Small intestine (tissue), 7 donors: ENCODE measurements at regions not wholly inside any gene's neighbourhood (a gene's known extent, or its start where the extent isn't known, plus 50 kb on each side); places are given as distances from the start of the nearest gene placed in this dataset.

Experiments
- DNase-seq, 2 donors: peaks; one replicate each; pipeline versions ENCODE4 v3.0.0 to v3.0.0-alpha.2; 2013
- FAIRE-seq: peaks from 2 replicates; lab custom pipeline; 2012; peaks lifted over from hg19 to GRCh38; lab: Jason Lieb, UNC
- H3K27ac ChIP-seq, 3 donors: one replicate each; pipeline ENCODE4 v1.5.1; 2013; ENCODE audit warnings: low read length in 2 of 3, mild to moderate bottlenecking in 2 of 3, control low read depth in 1 of 3, inconsistent platforms in 1 of 3, low read depth in 1 of 3, moderate library complexity in 1 of 3
- H3K27me3 ChIP-seq, 3 donors: one replicate each; pipeline ENCODE4 v1.6.1; 2013; ENCODE audit warnings: low read length in 3 of 3, inconsistent platforms in 1 of 3; ENCODE audit not compliant: control insufficient read depth in 3 of 3, insufficient read depth in 3 of 3
- H3K36me3 ChIP-seq, 3 donors: one replicate each; pipeline ENCODE4 v1.6.1; 2013; ENCODE audit warnings: low read length in 3 of 3, inconsistent platforms in 1 of 3, low read depth in 1 of 3, mild to moderate bottlenecking in 1 of 3, moderate library complexity in 1 of 3; ENCODE audit not compliant: control insufficient read depth in 3 of 3, insufficient read depth in 2 of 3
- H3K4me1 ChIP-seq, 3 donors: one replicate each; pipeline ENCODE4 v1.6.1; 2013; ENCODE audit warnings: low read length in 2 of 3, inconsistent platforms in 1 of 3, low read depth in 1 of 3, mild to moderate bottlenecking in 1 of 3, moderate library complexity in 1 of 3; ENCODE audit not compliant: control insufficient read depth in 3 of 3, insufficient read depth in 2 of 3
- H3K4me3 ChIP-seq, 3 donors: one replicate each; pipeline ENCODE4 v1.5.1; 2013; ENCODE audit warnings: low read length in 3 of 3, control low read depth in 1 of 3, inconsistent platforms in 1 of 3, low read depth in 1 of 3, mild to moderate bottlenecking in 1 of 3, moderate library complexity in 1 of 3
- H3K9me3 ChIP-seq, 2 donors: one replicate each; pipeline ENCODE4 v1.6.1; 2013; ENCODE audit warnings: low read depth in 1 of 2, low read length in 1 of 2; ENCODE audit not compliant: control insufficient read depth in 2 of 2, insufficient read depth in 1 of 2
- WGBS, 3 donors: extraction: QIAGEN DNeasy Blood & Tissue Kit; methylation state at CpG; one replicate each; pipeline ENCODE4 v1.1.7; 2013; 5-methylcytosine and 5-hydroxymethylcytosine counted together
- donor health status: healthy with polysubstance abuse.
- donor health status: control.
- donor health status: control.
- donor health status: Bipolar disorder and iron deficiency.
- donor health status: healthy.

DNA sequence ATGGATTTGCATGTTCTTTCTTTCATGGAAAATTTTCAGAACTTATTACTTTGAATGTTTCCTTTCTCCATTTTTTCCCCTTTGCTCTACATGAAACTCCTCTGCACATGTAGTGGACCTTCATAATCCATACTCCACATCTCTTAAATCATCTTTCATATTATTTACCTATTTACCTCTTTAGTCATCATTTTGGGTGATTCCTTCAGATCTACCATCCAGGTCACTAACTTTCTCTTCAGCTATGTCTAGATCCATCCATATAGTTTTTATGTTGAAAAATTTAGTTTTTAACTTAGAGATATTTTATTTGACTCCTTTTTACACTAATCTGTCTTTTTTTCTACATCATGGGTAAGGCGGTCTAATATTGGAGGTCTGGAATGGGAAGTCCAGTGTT lies 586.6 kb downstream of the NR2F1-AS1 start:
- Histone ChIP-seq H3K4me3 (no peak overlapping the region), H3K4me1 (no peaks in the 10 kb centered on the region), H3K27ac (no peak overlapping the region), H3K27me3 (no peaks in the 10 kb centered on the region), H3K9me3 (no peaks in the 10 kb centered on the region), H3K36me3 (no peaks in the 10 kb centered on the region)
- FAIRE-seq: no peak
- no peak for DNase-seq
- 95 to 100% (median 98%) methylated on average over 1 of the region's 1 CpG for WGBS, 3 donors

DNA sequence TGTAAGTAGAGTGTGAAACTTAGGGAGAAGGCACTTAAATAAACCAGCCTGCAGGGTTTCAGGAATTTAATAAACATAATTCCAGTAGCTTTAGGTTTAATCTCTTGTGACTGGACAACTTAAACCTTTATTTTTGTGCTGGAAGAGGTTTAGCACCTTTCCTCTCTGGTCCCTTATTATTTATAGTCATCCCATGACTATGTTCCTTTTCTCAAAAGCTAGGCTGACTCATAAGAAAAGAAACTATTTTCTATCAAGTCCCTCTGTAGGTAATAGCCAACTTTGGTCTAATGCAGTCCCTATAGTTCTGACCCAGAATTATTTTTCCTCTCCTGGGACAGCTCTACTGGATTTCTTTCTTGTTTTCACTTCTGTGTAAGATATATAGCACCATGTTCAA lies 588.9 kb downstream of the NR2F1-AS1 start:
- Histone ChIP-seq H3K4me1 (no peaks in the 10 kb centered on the region), H3K27ac (no peak overlapping the region), H3K36me3 (no peaks in the 10 kb centered on the region), H3K27me3 (no peaks in the 10 kb centered on the region), H3K4me3 (no peak overlapping the region), H3K9me3 (no peaks in the 10 kb centered on the region)
- FAIRE-seq (no peak), DNase-seq (no peak)

DNA sequence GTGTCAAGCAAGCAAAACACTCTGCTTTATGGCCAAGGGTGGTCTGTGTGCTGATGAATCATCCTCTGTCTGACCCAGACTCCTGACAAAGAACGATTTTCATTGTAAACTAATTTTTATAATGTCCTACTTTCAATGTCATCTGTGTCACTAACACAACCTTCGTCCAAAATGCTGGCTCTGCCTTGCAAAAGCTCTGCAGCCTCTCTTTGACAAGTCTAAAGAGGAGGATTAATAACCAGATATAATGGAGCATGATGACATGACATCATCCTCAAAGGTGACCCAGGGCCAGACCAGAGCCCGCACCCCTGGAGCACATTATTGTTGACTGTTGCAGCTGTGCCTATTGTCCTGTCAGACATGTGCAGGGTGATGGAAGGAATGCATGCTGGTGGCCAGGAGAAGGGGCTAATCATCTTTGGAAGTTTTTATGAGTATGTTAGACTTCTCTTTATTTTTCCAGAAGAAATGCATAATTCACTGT lies 589.4 kb downstream of the NR2F1-AS1 start:
- Histone ChIP-seq H3K27ac (no peak overlapping the region), H3K4me3 (no peak overlapping the region), H3K36me3 (no peaks in the 10 kb centered on the region), H3K4me1 (no peaks in the 10 kb centered on the region), H3K27me3 (no peaks in the 10 kb centered on the region), H3K9me3 (no peaks in the 10 kb centered on the region)
- WGBS, 3 donors: 36 to 47% (median 42%) methylated on average over 3 of the region's 3 CpGs
- FAIRE-seq: no peak
- DNase-seq: no peak

DNA sequence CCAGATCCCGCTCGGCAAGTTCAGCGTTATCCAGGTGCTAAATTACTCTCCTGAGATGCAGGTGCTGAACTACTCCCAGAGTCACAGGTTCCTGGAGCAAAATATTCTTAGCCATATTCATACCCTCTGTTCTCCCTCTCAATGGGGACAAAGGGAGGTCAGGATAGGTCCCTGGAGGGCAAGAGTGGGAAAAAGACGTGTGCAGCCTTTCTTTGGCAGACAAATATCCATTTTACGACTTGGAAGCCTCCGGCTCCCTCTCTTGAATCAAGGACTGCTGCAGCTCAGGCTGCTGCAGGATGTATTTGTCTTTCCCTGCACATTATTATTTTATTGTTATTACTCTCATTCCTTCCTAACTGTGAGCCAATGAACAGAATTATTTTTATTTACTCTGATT lies 590.2 kb downstream of the NR2F1-AS1 start:
- Histone ChIP-seq H3K27me3 (no peaks in the 10 kb centered on the region), H3K4me1 (no peaks in the 10 kb centered on the region), H3K36me3 (no peaks in the 10 kb centered on the region), H3K4me3 (no peak overlapping the region), H3K9me3 (no peaks in the 10 kb centered on the region), H3K27ac (no peak overlapping the region)
- FAIRE-seq (no peak), DNase-seq (no peak)
- WGBS, 3 donors: 64 to 69% (median 66%) methylated on average over 6 of the region's 6 CpGs

DNA sequence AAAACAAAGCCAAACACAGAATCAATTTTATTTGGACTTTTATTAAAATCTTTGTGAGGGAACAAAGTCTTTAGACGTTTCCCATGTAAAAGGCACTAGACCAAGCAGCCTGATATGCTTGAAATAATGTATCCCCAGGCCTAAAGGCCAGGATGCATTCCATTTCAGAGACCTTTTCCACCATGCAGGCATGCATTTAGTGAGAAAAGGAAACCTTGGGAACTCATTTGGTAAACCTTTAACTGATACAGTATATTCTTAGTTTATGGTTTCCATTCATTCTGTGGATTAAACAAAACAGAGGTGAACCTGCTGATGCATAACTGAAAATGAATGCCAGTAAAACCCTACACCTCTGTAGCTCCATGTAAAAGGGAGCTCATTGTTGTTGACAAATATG lies 600.0 kb downstream of the NR2F1-AS1 start:
- no peak for FAIRE-seq
- no peaks in the 10 kb centered on the region for H3K27me3 ChIP-seq
- 17 to 55% (median 18%) methylated on average over 1 of the region's 1 CpG for WGBS, 3 donors

DNA sequence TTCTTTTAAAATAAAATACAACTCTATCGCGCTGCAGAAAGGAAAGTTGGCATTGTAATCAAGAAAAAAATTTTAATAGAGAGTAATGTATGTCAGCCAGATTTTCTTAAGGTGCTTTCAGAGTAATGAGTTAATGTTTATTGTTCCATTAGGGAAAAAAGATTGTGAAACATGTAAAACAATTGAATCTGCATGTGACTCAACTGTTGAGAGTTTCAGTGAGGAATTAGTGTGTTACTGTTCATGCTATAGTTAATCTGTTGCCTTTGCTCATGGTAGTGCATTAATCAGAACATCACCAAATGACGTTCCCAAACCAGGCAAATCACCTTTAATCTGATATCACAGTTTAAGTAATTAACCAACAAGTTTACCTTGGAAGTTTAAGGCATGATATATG lies 600.5 kb downstream of the NR2F1-AS1 start:
- no peaks in the 10 kb centered on the region for H3K4me1 ChIP-seq
- no peak overlapping the region for H3K27ac ChIP-seq
- no peak overlapping the region for H3K4me3 ChIP-seq
- H3K27me3 ChIP-seq: no peaks in the 10 kb centered on the region
- DNase-seq (no peak), FAIRE-seq (no peak)
- 63 to 79% (median 69%) methylated on average over 3 of the region's 3 CpGs for WGBS, 3 donors
- H3K36me3 ChIP-seq: no peaks in the 10 kb centered on the region
- no peaks in the 10 kb centered on the region for H3K9me3 ChIP-seq

More for the DNA sequence above, 600.0 kb downstream of the NR2F1-AS1 start:
- no peaks in the 10 kb centered on the region for H3K36me3 ChIP-seq
- H3K27ac ChIP-seq: no peak overlapping the region
- no peaks in the 10 kb centered on the region for H3K9me3 ChIP-seq
- no peaks in the 10 kb centered on the region for H3K4me1 ChIP-seq
- no peak overlapping the region for H3K4me3 ChIP-seq
- DNase-seq: no peak

DNA sequence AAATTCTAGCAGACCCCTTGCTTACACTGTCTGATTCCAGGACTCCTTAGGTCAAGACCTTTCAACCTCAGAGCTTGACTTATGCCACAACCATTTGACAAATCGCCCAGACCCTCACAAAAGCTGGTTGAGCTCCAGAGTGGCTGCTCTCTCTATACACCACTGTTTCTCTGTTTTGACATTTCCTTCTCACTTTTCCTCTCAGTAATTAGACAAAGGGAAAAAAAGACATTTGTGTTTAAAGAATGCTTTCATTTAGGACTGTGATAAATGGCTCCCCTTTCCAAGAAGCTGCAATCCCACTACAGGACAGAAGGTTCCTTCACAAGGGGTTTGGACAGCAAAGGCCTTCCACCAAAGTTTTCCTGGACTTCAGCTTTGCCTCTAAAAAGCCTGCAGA lies 601.3 kb downstream of the NR2F1-AS1 start:
- WGBS, 3 donors: 25 to 43% (median 29%) methylated on average over 1 of the region's 1 CpG
- no peak for DNase-seq
- Histone ChIP-seq H3K36me3 (no peaks in the 10 kb centered on the region), H3K4me3 (no peak overlapping the region), H3K9me3 (no peaks in the 10 kb centered on the region), H3K4me1 (no peaks in the 10 kb centered on the region), H3K27me3 (no peaks in the 10 kb centered on the region), H3K27ac (no peak overlapping the region)
- no peak for FAIRE-seq

DNA sequence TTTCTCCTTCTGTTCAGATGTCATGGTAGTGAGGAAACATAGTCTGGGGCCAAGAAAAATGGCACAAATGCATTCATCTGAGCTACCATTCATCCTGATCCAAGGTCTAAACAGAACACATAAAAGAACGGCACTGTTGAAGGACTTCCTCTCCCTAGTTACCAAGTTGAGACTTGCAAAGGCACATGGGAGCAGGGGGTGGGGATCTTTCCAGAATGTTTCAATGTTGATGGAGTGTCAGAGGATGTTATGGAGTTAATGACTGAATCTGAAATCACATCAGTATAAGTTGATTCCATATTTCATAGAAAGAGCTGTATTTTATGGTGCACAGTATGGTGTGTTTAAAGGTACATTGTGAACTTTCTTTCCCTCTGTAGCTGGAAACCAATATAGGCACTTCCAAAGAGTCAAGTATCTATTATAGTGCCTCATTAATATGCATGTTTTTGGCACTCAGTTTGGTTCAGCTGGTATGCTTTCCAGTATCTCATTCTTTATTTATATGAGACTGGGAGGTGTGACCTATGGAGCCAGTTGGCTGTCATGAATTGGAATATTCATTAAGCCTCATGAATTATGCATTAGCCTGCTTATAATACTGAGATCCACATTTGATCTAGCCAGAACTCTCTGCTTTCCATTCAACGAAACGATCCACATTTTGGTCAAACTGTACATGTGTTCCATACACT lies 603.0 kb downstream of the NR2F1-AS1 start:
- no peaks in the 10 kb centered on the region for H3K9me3 ChIP-seq
- H3K4me3 ChIP-seq: no peak overlapping the region
- no peaks in the 10 kb centered on the region for H3K36me3 ChIP-seq
- no peaks in the 10 kb centered on the region for H3K27me3 ChIP-seq
- no peaks in the 10 kb centered on the region for H3K4me1 ChIP-seq
- WGBS, 3 donors: 79 to 87% (median 85%) methylated on average over 3 of the region's 3 CpGs
- FAIRE-seq (no peak), DNase-seq (no peak)
- H3K27ac ChIP-seq: no peak overlapping the region

DNA sequence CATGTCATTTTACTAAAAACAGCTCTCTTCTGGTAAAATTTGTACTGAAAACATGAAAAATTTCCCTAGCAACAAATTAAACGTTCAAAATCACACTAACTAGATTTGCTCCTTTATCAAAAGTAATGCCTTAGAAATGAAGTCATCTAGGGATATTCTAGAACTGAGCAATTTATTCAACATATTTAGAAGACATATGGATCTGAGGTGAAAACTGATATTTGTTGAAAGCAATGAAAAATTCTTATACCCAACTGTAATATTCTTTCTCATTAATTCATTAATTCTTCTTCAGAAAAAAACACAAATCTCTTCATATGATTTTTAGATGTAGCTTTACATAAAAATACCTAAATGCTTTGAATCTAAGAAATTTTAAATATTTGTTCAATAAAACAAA lies 604.9 kb downstream of the NR2F1-AS1 start:
- H3K4me3 ChIP-seq: no peak overlapping the region
- peaks cover 0 to 2% of the 10 kb centered on the region in 2 donors for H3K9me3 ChIP-seq
- no peaks in the 10 kb centered on the region for H3K4me1 ChIP-seq
- H3K27me3 ChIP-seq: no peaks in the 10 kb centered on the region
- no peaks in the 10 kb centered on the region for H3K36me3 ChIP-seq
- no peak for FAIRE-seq
- WGBS, 3 donors: 73 to 94% (median 76%) methylated on average over 1 of the region's 1 CpG
- H3K27ac ChIP-seq: no peak overlapping the region
- no peak for DNase-seq
